ENCODE measurements at regions not wholly inside any gene's neighbourhood (a gene's known extent, or its start where the extent isn't known, plus 50 kb on each side); places are given as distances from the start of the nearest gene placed in this dataset.

DNA sequence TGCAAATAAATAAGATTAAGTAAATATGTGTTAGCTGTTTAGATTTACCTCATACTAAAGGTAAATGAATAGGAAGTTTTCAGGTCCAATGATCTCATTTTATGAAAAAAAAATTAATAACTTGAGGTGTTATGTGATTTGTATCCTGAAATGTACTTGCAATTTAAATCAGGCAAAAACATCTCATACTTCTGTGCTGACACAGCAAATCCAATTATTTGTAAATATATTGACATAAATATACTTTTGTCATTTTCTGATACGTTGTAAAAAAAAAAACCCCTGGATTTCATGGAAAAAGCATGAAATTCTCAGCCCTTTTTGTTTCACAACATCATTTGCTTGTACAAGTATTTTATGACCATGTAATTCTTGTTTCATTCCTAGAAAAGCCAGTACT is 184.1 kb upstream of the NCAM2 start:
- Histone ChIP-seq H3K36me3 (ENCODE audit: control insufficient read depth in 2 of 3, insufficient read depth in 3 of 3, low read length in 3 of 3) (no peaks in the 10 kb centered on the region), H3K4me1 (ENCODE audit: control insufficient read depth in 2 of 2, insufficient read depth in 2 of 2, low read length in 2 of 2) (no peaks in the 10 kb centered on the region), H3K4me3 (ENCODE audit: low read length) (no peak overlapping the region), H3K27ac (ENCODE audit: low read depth, low read length) (no peak overlapping the region), H3K9me3 (ENCODE audit: control insufficient read depth in 2 of 3, low read length in 3 of 3) (no peaks in the 10 kb centered on the region), H3K27me3 (ENCODE audit: control insufficient read depth in 2 of 2, insufficient read depth in 2 of 2, low read length in 2 of 2) (no peaks in the 10 kb centered on the region)
- DNase-seq (no peak), ATAC-seq (no peak)
- Mint-ChIP-seq H3K4me3 (no peak overlapping the region), H3K27ac (no peak overlapping the region), H3K4me1 (no peaks in the 10 kb centered on the region), H3K27me3 (no peaks in the 10 kb centered on the region), H3K9me3 (peaks cover 0 to 12% (median 3%) of the 10 kb centered on the region in 11 donors), H3K36me3 (no peaks in the 10 kb centered on the region)
- POLR2A ChIA-PET, result no interaction called here
- intact Hi-C loops (cut with micrococcal nuclease), result no loop called here
- CTCF ChIA-PET, result no interaction called here

DNA sequence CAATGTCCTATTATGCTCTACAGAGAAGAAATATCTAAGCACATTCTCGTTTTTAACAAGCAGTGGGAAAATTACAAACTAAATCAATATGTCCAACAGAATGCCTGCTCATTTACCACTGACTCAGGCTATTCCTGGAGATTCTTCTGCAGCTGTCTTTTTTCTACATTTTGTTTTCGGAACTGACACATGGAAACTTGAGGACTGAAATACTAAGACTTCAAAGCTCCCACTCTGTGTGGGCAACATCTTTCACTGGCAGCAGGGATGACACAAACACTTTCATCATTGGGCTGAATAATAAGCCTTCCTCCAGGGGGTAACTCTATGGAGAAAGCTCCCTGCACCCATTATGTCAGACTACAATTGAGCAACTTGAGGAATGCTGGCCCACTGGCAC is 175.5 kb upstream of the NCAM2 start:
- Histone ChIP-seq H3K9me3 (ENCODE audit: control insufficient read depth in 2 of 3, low read length in 3 of 3) (no peaks in the 10 kb centered on the region), H3K4me3 (ENCODE audit: low read length) (no peak overlapping the region), H3K27ac (ENCODE audit: low read depth, low read length) (no peak overlapping the region), H3K36me3 (ENCODE audit: control insufficient read depth in 2 of 3, insufficient read depth in 3 of 3, low read length in 3 of 3) (no peaks in the 10 kb centered on the region), H3K4me1 (ENCODE audit: control insufficient read depth in 2 of 2, insufficient read depth in 2 of 2, low read length in 2 of 2) (no peaks in the 10 kb centered on the region), H3K27me3 (ENCODE audit: control insufficient read depth in 2 of 2, insufficient read depth in 2 of 2, low read length in 2 of 2) (no peaks in the 10 kb centered on the region)
- ChIA-PET POLR2A (no interaction called here), CTCF (no interaction called here)
- ATAC-seq (no peak), DNase-seq (no peak)
- no peak overlapping the region for H3K27ac Mint-ChIP-seq
- H3K4me3 Mint-ChIP-seq, result no peak overlapping the region
- H3K27me3 Mint-ChIP-seq, result no peaks in the 10 kb centered on the region
- H3K9me3 Mint-ChIP-seq, result peaks cover 0 to 14% (median 2%) of the 10 kb centered on the region in 11 donors
- no peaks in the 10 kb centered on the region for H3K4me1 Mint-ChIP-seq
- no peaks in the 10 kb centered on the region for H3K36me3 Mint-ChIP-seq
- intact Hi-C loops (cut with micrococcal nuclease), result no loop called here

DNA sequence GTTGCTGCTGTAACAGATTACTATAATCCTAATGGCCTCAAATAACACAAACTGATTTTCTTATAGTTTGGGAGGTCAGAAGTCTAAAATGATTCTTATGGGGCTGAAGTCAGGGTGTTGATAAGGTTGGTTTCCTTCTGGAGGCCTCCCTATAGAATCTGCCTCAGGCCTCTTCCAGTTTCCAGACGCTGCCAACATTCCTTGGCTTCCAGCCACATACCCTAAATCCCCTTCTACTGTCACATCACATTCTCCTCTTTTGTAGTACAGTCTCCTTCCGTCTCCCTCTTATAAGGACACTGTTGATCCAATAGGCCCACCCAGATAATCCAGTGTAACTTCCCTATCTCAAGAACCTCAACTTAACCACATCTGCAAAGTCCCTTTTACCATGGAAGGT is 145.3 kb upstream of the NCAM2 start:
- CTCF ChIA-PET, result no interaction called here
- no peaks in the 10 kb centered on the region for H3K27me3 Mint-ChIP-seq
- no peak overlapping the region for H3K27ac Mint-ChIP-seq
- H3K36me3 ChIP-seq (ENCODE audit: control insufficient read depth in 2 of 3, insufficient read depth in 3 of 3, low read length in 3 of 3), result no peaks in the 10 kb centered on the region
- POLR2A ChIA-PET, result no interaction called here
- peaks cover 0 to 14% (median 0%) of the 10 kb centered on the region in 11 donors for H3K9me3 Mint-ChIP-seq
- H3K4me1 Mint-ChIP-seq, result no peaks in the 10 kb centered on the region
- no peak overlapping the region for H3K27ac ChIP-seq (ENCODE audit: low read depth, low read length)
- ATAC-seq, result no peak
- no peak overlapping the region for H3K4me3 ChIP-seq (ENCODE audit: low read length)
- no peak overlapping the region for H3K4me3 Mint-ChIP-seq
- no peak for DNase-seq
- no peaks in the 10 kb centered on the region for H3K4me1 ChIP-seq (ENCODE audit: control insufficient read depth in 2 of 2, insufficient read depth in 2 of 2, low read length in 2 of 2)
- no peaks in the 10 kb centered on the region for H3K27me3 ChIP-seq (ENCODE audit: control insufficient read depth in 2 of 2, insufficient read depth in 2 of 2, low read length in 2 of 2)
- intact Hi-C loops (cut with micrococcal nuclease), result no loop called here
- H3K36me3 Mint-ChIP-seq, result no peaks in the 10 kb centered on the region
- no peaks in the 10 kb centered on the region for H3K9me3 ChIP-seq (ENCODE audit: control insufficient read depth in 2 of 3, low read length in 3 of 3)

DNA sequence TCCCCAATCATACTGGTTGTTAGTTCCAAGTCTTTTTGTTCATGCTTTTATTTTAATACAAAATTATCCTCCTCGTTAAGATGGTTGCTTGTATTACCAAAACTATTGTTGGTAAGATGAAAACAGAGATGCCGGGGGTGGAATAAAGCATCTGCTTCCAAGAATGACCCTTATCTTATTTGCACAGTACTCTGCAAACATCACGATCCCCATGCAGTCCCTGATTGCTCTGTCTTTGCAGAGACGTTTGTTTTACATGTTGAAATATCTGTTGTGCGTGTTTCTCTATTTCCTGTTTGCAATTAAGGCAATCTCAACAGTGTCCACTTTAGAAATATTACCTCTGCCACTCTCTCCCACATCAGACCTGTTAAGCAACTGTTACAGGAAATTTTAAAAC is 141.3 kb upstream of the NCAM2 start:
- intact Hi-C loops (cut with micrococcal nuclease), result no loop called here

DNA sequence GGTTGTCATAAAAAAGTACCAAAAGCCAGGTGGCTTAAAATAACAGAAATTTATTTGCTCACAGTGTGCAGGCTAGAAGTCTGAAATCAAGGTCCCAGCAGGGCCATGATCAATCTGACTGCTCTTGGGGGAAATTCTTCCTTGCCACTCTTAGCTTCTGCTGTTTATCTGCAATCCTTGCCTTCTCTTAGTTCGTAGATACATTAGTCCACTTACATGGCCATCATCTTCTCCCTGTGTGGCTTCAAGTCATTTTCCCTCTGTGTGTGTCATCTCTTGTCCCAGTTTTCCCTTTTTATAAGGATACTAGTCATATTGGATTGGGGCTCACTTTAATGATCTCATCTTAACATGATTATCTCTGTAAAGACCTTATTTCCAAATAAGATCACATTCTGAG is 124.0 kb upstream of the NCAM2 start:
- Histone ChIP-seq H3K9me3 (ENCODE audit: control insufficient read depth in 2 of 3, low read length in 3 of 3) (no peaks in the 10 kb centered on the region), H3K27me3 (ENCODE audit: control insufficient read depth in 2 of 2, insufficient read depth in 2 of 2, low read length in 2 of 2) (no peaks in the 10 kb centered on the region), H3K27ac (ENCODE audit: low read depth, low read length) (no peak overlapping the region), H3K4me1 (ENCODE audit: control insufficient read depth in 2 of 2, insufficient read depth in 2 of 2, low read length in 2 of 2) (no peaks in the 10 kb centered on the region), H3K4me3 (ENCODE audit: low read length) (no peak overlapping the region), H3K36me3 (ENCODE audit: control insufficient read depth in 2 of 3, insufficient read depth in 3 of 3, low read length in 3 of 3) (no peaks in the 10 kb centered on the region)
- DNase-seq (no peak), ATAC-seq (no peak)
- CTCF ChIA-PET, result no interaction called here
- Mint-ChIP-seq H3K9me3 (peaks cover 0 to 4% (median 0%) of the 10 kb centered on the region in 11 donors), H3K36me3 (no peaks in the 10 kb centered on the region), H3K27me3 (no peaks in the 10 kb centered on the region), H3K4me1 (no peaks in the 10 kb centered on the region), H3K4me3 (no peak overlapping the region), H3K27ac (no peak overlapping the region)
- POLR2A ChIA-PET, result no interaction called here
- intact Hi-C loops (cut with micrococcal nuclease), result no loop called here

More for the DNA sequence above, 141.3 kb upstream of the NCAM2 start:
- ATAC-seq (no peak), DNase-seq (no peak)
- no peak overlapping the region for H3K4me3 ChIP-seq (ENCODE audit: low read length)
- H3K27ac Mint-ChIP-seq, result no peak overlapping the region
- H3K36me3 ChIP-seq (ENCODE audit: control insufficient read depth in 2 of 3, insufficient read depth in 3 of 3, low read length in 3 of 3), result no peaks in the 10 kb centered on the region
- ChIA-PET POLR2A (no interaction called here), CTCF (no interaction called here)
- H3K4me1 Mint-ChIP-seq, result no peaks in the 10 kb centered on the region
- no peaks in the 10 kb centered on the region for H3K9me3 ChIP-seq (ENCODE audit: control insufficient read depth in 2 of 3, low read length in 3 of 3)
- no peaks in the 10 kb centered on the region for H3K27me3 Mint-ChIP-seq
- no peaks in the 10 kb centered on the region for H3K36me3 Mint-ChIP-seq
- H3K27me3 ChIP-seq (ENCODE audit: control insufficient read depth in 2 of 2, insufficient read depth in 2 of 2, low read length in 2 of 2), result no peaks in the 10 kb centered on the region
- no peak overlapping the region for H3K4me3 Mint-ChIP-seq
- no peaks in the 10 kb centered on the region for H3K4me1 ChIP-seq (ENCODE audit: control insufficient read depth in 2 of 2, insufficient read depth in 2 of 2, low read length in 2 of 2)
- H3K27ac ChIP-seq (ENCODE audit: low read depth, low read length), result no peak overlapping the region
- peaks cover 0 to 19% (median 6%) of the 10 kb centered on the region in 11 donors for H3K9me3 Mint-ChIP-seq

DNA sequence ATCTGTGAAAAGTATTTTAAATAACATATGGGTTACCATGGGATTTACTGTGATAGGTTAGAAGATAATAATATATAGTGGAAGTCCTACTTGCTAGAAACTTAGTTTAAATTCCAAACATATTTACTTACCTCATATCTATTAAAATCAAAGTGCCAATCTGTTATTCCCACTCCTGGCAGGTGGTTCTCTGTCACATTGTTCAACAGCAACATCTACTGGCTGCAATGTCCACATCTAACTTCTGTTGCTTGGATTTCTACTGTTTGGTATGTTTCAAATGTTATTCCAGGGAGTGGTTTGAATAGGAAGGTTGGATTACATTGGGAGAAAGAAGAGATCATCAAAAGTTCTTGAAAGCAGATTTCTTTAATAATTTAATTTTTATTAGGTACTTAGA is 122.5 kb upstream of the NCAM2 start:
- H3K36me3 Mint-ChIP-seq, result no peaks in the 10 kb centered on the region
- Histone ChIP-seq H3K36me3 (ENCODE audit: control insufficient read depth in 2 of 3, insufficient read depth in 3 of 3, low read length in 3 of 3) (no peaks in the 10 kb centered on the region), H3K4me3 (ENCODE audit: low read length) (no peak overlapping the region), H3K4me1 (ENCODE audit: control insufficient read depth in 2 of 2, insufficient read depth in 2 of 2, low read length in 2 of 2) (no peaks in the 10 kb centered on the region), H3K27me3 (ENCODE audit: control insufficient read depth in 2 of 2, insufficient read depth in 2 of 2, low read length in 2 of 2) (no peaks in the 10 kb centered on the region), H3K9me3 (ENCODE audit: control insufficient read depth in 2 of 3, low read length in 3 of 3) (no peaks in the 10 kb centered on the region), H3K27ac (ENCODE audit: low read depth, low read length) (no peak overlapping the region)
- DNase-seq (no peak), ATAC-seq (no peak)
- no peaks in the 10 kb centered on the region for H3K27me3 Mint-ChIP-seq
- CTCF ChIA-PET, result interaction anchor here (0.5 kb wide), 1 partner anchor 1247 kb away, joined by 3 read pairs; no protein-coding TSS in a partner anchor
- peaks cover 0 to 4% (median 0%) of the 10 kb centered on the region in 11 donors for H3K9me3 Mint-ChIP-seq
- H3K4me3 Mint-ChIP-seq, result no peak overlapping the region
- POLR2A ChIA-PET, result no interaction called here
- intact Hi-C loops (cut with micrococcal nuclease), result no loop called here
- no peak overlapping the region for H3K27ac Mint-ChIP-seq
- H3K4me1 Mint-ChIP-seq, result no peaks in the 10 kb centered on the region

DNA sequence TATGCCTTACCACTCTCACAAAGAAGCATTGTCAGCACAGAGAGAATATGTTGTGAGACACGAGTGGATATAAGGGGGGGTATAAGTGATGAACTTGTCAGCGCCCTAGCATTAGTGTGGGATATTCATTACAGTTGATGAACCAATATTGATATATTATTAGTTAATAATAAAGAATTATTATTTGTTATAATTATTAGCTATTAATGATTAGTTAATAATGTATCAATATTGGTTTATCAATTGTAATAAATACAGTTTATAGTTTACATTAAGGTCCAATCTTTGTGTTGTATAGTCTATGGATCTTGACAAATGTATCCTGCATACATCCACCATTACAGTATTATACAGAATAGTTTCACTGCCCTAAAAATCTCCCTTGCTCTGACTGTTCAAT is 120.2 kb upstream of the NCAM2 start:
- H3K27me3 Mint-ChIP-seq, result no peaks in the 10 kb centered on the region
- no peaks in the 10 kb centered on the region for H3K4me1 Mint-ChIP-seq
- ChIA-PET POLR2A (interaction anchor here (0.7 kb wide), 1 partner anchor 445 kb away, joined by 3 read pairs; no protein-coding TSS in a partner anchor), CTCF (no interaction called here)
- ATAC-seq (no peak), DNase-seq (no peak)
- Histone ChIP-seq H3K4me1 (ENCODE audit: control insufficient read depth in 2 of 2, insufficient read depth in 2 of 2, low read length in 2 of 2) (no peaks in the 10 kb centered on the region), H3K9me3 (ENCODE audit: control insufficient read depth in 2 of 3, low read length in 3 of 3) (no peaks in the 10 kb centered on the region), H3K4me3 (ENCODE audit: low read length) (no peak overlapping the region), H3K36me3 (ENCODE audit: control insufficient read depth in 2 of 3, insufficient read depth in 3 of 3, low read length in 3 of 3) (no peaks in the 10 kb centered on the region), H3K27me3 (ENCODE audit: control insufficient read depth in 2 of 2, insufficient read depth in 2 of 2, low read length in 2 of 2) (no peaks in the 10 kb centered on the region), H3K27ac (ENCODE audit: low read depth, low read length) (no peak overlapping the region)
- no peak overlapping the region for H3K27ac Mint-ChIP-seq
- H3K36me3 Mint-ChIP-seq, result no peaks in the 10 kb centered on the region
- H3K4me3 Mint-ChIP-seq, result no peak overlapping the region
- peaks cover 0 to 4% (median 0%) of the 10 kb centered on the region in 11 donors for H3K9me3 Mint-ChIP-seq
- intact Hi-C loops (cut with micrococcal nuclease), result no loop called here
